ENCODE measurements at regions not wholly inside any gene's neighbourhood (a gene's known extent, or its start where the extent isn't known, plus 50 kb on each side); places are given as distances from the start of the nearest gene placed in this dataset.

DNA sequence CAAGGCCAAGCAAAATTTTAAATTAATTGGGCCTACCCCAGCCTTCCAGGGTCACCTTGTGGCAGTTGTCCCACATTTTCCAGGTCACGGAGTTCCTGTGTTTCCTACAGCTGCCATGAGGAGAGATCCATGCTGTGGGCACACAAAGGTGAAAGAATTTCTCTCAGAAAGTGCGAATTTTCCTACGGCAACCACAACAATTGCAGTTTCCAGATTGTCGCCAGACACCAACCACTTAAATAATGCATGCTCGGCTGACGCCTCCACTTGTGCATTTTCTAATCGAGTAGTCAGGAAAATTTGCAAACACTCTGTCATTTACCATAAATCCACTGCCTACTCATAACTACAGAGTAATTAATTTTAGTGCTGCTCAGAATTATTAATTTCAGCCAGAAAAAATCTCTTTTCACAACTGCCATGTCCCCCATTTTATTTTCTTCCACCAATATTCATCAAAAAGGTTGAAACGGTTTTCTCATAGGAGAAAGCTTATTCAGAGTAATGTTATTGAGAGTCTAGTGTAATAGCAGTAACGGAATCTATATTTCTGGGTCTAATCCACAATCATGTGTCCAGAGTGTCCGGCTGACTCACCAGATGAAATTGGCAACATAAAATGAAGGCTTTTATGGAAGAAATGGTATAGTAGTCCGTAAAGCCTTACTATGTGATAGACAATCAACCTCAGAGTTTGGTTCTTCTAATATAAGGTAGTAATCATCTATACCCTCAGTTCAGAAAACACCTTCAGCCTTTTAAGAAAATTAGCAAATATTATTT is 389.8 kb downstream of the NR2F1-AS1 start:
- no peak for TF ChIP-seq CTCF (IDR thresholded peaks at IDR 0.05)
- TF ChIP-seq POLR2A (IDR thresholded peaks at IDR 0.05): no peak
